ENCODE measurements at regions not wholly inside any gene's neighbourhood (a gene's known extent, or its start where the extent isn't known, plus 50 kb on each side); places are given as distances from the start of the nearest gene placed in this dataset.

- TF ChIP-seq CTCF (IDR thresholded peaks at IDR 0.05; ENCODE audit: poor library complexity): no peak
- TF ChIP-seq EZH2 (IDR thresholded peaks at IDR 0.05; ENCODE audit: borderline replicate concordance): no peak
- TF ChIP-seq EZH2phosphoT487 (IDR thresholded peaks at IDR 0.05; ENCODE audit: low read depth, severe bottlenecking, unreplicated experiment): no peak
Measured at GRCh38 chr3:158925828-158926494, 124.1 kb downstream of the MFSD1 start.

Measured in hepatocyte (in vitro differentiated cells).